AG08395 (cell line): ENCODE measurements at regions not wholly inside any gene's neighbourhood (a gene's known extent, or its start where the extent isn't known, plus 50 kb on each side); places are given as distances from the start of the nearest gene placed in this dataset.

Experiments
- DNase-seq: peaks from one replicate; pipeline ENCODE4 v3.0.0; 2012; ENCODE audit warnings: mixed read lengths, low spot score

- DNase-seq, result no peak
These were observed 102.2 kb upstream of the IL6 start for GRCh38 chr7:22624781-22625180.

GRCh38 chr7:22622116-22622785 lies 104.7 kb upstream of the IL6 start:
- DNase-seq, result no peak

- no peak for DNase-seq
These were observed 108.5 kb upstream of the IL6 start for GRCh38 chr7:22618528-22618927.

- DNase-seq, result peak; percentile 33
These were observed 109.8 kb upstream of the IL6 start for GRCh38 chr7:22617166-22617565.

- DNase-seq, result peak; percentile 43
These were observed 113.5 kb upstream of the IL6 start for GRCh38 chr7:22613496-22613895.

- DNase-seq, result no peak
These were observed 112.8 kb upstream of the STEAP1B start for GRCh38 chr7:22612776-22613175.

GRCh38 chr7:22611758-22612079 lies 111.7 kb upstream of the STEAP1B start:
- DNase-seq, result no peak

- peak; percentile 38 for DNase-seq
These were observed 111.2 kb upstream of the STEAP1B start for GRCh38 chr7:22610951-22611757.

- no peak for DNase-seq
These were observed 110.3 kb upstream of the STEAP1B start for GRCh38 chr7:22610263-22610662.

GRCh38 chr7:22607180-22607579 lies 107.2 kb upstream of the STEAP1B start:
- DNase-seq, result peak; percentile 30

GRCh38 chr7:22604246-22604645 lies 104.3 kb upstream of the STEAP1B start:
- DNase-seq, result no peak

- DNase-seq, result peak; percentile 37
These were observed 102.0 kb upstream of the STEAP1B start for GRCh38 chr7:22601812-22602565.

GRCh38 chr7:22601408-22601807 lies 101.4 kb upstream of the STEAP1B start:
- DNase-seq, result no peak

GRCh38 chr7:22601003-22601402 lies 101.0 kb upstream of the STEAP1B start:
- no peak for DNase-seq

GRCh38 chr7:22598318-22598920 lies 98.4 kb upstream of the STEAP1B start:
- DNase-seq, result no peak

GRCh38 chr7:22597844-22598243 lies 97.9 kb upstream of the STEAP1B start:
- DNase-seq, result peak; percentile 41

- no peak for DNase-seq
These were observed 96.9 kb upstream of the STEAP1B start for GRCh38 chr7:22596763-22597400.

GRCh38 chr7:22594020-22594419 lies 94.0 kb upstream of the STEAP1B start:
- no peak for DNase-seq

GRCh38 chr7:22591271-22591670 lies 91.3 kb upstream of the STEAP1B start:
- DNase-seq, result peak; percentile 36

GRCh38 chr7:22589641-22590201 lies 89.7 kb upstream of the STEAP1B start:
- DNase-seq, result no peak

- DNase-seq, result no peak
These were observed 88.4 kb upstream of the STEAP1B start for GRCh38 chr7:22588351-22588750.

GRCh38 chr7:22587322-22587721 lies 87.3 kb upstream of the STEAP1B start:
- DNase-seq, result peak; percentile 26
